IMR-90 (cell line): ENCODE measurements at regions not wholly inside any gene's neighbourhood (a gene's known extent, or its start where the extent isn't known, plus 50 kb on each side); places are given as distances from the start of the nearest gene placed in this dataset.

ENCODE experiments used
- BHLHE40 ChIP-seq: fragments of 150-350 bp; IDR thresholded peaks from 2 replicates; pipeline ENCODE4 v1.6.1; 2016; ENCODE audit warnings: mild to moderate bottlenecking, low read depth, low read length
- CEBPB ChIP-seq: IDR thresholded peaks from 2 replicates; pipeline ENCODE4 v1.6.1; 2012; ENCODE audit warnings: low read depth, low read length, improper control_type of control experiment
- FOS ChIP-seq: fragments of 150-350 bp; IDR thresholded peaks from 2 replicates; pipeline ENCODE4 v1.6.1; 2016; ENCODE audit warnings: low read depth, low read length
- MAZ ChIP-seq: IDR thresholded peaks from 2 replicates; pipeline ENCODE4 v1.6.1; 2012; ENCODE audit warnings: low read depth, mild to moderate bottlenecking, low read length, improper control_type of control experiment, moderate library complexity, borderline replicate concordance
- MXI1 ChIP-seq: IDR thresholded peaks from 2 replicates; pipeline ENCODE4 v1.6.1; 2012; ENCODE audit warnings: low read depth, mild to moderate bottlenecking, low read length, moderate library complexity, borderline replicate concordance
- POLR2A ChIP-seq: IDR thresholded peaks from 2 replicates; pipeline ENCODE4 v1.6.1; 2012; ENCODE audit warnings: mild to moderate bottlenecking, low read depth, low read length
- RAD21 ChIP-seq: IDR thresholded peaks from 2 replicates; pipeline ENCODE4 v1.6.1; 2012; ENCODE audit warnings: low read length, improper control_type of control experiment
- RCOR1 ChIP-seq: IDR thresholded peaks from 2 replicates; pipeline ENCODE4 v1.6.1; 2012; ENCODE audit warnings: mild to moderate bottlenecking, low read length, improper control_type of control experiment; ENCODE audit not compliant: insufficient replicate concordance
- TF ChIP-seq, protein P1 (sequence below): conservative IDR thresholded peaks from 2 replicates; pipeline ENCODE4 v1.5.1; 2012; ENCODE audit warnings: mild to moderate bottlenecking, low read depth, low read length, improper control_type of control experiment
- TF ChIP-seq, protein P2 (sequence below): fragments of 150-350 bp; IDR thresholded peaks from 2 replicates; pipeline ENCODE4 v1.6.1; 2016; ENCODE audit warnings: low read depth, mild to moderate bottlenecking, low read length, moderate library complexity, borderline replicate concordance

DNA sequence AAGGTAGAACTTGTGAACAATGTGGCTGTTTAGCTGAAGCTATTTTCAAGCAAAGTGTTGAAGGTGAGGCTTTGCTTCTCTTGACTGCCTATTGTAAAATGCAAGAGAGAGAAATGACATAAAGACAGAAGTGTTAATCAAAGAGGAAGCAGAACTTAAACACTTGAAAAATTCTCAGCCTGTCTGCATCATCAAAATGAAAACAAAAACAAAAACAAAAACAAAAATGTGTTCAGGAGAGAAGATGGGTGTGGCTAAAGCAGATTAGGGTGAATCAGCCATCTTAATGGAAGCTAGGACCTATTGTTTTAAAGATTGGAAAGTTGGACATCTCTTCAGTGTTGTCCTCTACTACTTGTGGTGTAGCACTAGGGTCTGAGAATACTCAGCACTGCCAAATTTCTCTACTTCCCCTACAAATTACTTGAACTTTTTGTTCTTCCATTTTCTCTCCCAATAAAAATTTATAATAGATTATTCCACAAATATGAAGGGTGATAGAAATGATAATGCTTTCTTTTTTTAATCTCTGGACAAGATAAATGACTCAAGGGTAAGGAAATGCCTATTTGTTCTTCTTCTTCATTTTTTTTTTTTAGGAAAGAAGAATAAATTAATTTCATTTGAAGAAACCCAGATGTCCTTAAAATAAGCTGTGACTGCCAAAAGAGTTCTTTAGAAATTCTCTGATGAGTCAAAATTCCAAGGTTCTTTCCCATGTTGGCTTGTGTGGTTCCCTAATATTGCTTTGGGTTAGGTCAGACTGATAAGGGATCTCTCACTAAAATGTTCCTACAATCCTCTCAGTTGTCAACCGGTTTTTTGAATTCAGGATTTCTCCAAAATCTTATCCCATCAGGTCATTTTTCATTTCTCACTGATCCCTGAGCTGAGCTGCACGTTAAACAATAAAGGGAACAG is 571.2 kb upstream of the ZEB2 start:
- TF ChIP-seq, protein P1, sequence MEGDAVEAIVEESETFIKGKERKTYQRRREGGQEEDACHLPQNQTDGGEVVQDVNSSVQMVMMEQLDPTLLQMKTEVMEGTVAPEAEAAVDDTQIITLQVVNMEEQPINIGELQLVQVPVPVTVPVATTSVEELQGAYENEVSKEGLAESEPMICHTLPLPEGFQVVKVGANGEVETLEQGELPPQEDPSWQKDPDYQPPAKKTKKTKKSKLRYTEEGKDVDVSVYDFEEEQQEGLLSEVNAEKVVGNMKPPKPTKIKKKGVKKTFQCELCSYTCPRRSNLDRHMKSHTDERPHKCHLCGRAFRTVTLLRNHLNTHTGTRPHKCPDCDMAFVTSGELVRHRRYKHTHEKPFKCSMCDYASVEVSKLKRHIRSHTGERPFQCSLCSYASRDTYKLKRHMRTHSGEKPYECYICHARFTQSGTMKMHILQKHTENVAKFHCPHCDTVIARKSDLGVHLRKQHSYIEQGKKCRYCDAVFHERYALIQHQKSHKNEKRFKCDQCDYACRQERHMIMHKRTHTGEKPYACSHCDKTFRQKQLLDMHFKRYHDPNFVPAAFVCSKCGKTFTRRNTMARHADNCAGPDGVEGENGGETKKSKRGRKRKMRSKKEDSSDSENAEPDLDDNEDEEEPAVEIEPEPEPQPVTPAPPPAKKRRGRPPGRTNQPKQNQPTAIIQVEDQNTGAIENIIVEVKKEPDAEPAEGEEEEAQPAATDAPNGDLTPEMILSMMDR, result no peak
- TF ChIP-seq RAD21, result no peak
- no peak for TF ChIP-seq POLR2A
- TF ChIP-seq, protein P2, sequence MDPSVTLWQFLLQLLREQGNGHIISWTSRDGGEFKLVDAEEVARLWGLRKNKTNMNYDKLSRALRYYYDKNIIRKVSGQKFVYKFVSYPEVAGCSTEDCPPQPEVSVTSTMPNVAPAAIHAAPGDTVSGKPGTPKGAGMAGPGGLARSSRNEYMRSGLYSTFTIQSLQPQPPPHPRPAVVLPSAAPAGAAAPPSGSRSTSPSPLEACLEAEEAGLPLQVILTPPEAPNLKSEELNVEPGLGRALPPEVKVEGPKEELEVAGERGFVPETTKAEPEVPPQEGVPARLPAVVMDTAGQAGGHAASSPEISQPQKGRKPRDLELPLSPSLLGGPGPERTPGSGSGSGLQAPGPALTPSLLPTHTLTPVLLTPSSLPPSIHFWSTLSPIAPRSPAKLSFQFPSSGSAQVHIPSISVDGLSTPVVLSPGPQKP, result no peak
- no peak for TF ChIP-seq CEBPB
- no peak for TF ChIP-seq FOS
- no peak for TF ChIP-seq MAZ
- no peak for TF ChIP-seq RCOR1
- TF ChIP-seq BHLHE40, result no peak
- TF ChIP-seq MXI1, result no peak
